AG09309 (cell line): ENCODE measurements at regions not wholly inside any gene's neighbourhood (a gene's known extent, or its start where the extent isn't known, plus 50 kb on each side); places are given as distances from the start of the nearest gene placed in this dataset.

Experiments
- DNase-seq: peaks from one replicate; pipeline ENCODE4 v3.0.0-alpha.2; 2010; ENCODE audit warnings: low read depth
- H3K4me3 ChIP-seq: 2 replicates; pipeline ENCODE4 v1.5.1; 2011; ENCODE audit warnings: mild to moderate bottlenecking, low read depth, low read length, moderate library complexity; ENCODE audit not compliant: control insufficient read depth
- TF ChIP-seq, protein P1 (sequence below): IDR thresholded peaks from 2 replicates; pipeline ENCODE4 v1.5.1; 2011; ENCODE audit warnings: mild to moderate bottlenecking, low read depth, low read length, inconsistent platforms; ENCODE audit not compliant: insufficient read depth, control insufficient read depth; ENCODE audit errors: missing control alignments

DNA sequence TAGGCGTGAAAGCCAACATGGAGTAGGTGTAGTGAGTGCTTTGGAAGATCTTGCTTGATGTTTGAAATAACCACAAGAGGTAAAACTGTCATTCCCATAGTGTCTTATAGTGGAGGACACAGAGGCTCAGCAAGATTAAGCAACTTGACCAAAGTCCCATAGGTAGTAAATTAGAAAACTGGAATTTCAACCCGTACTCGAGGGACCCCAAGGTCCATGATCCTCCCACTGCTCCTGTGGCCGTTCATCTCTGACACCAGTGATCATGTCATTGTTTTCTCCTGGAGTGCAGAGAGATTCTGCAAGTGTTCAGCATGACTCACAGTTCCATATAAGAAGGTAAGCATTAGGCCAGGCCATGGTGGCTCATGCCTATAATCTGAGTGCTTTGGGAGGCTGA, 126.9 kb downstream of the FGF9 start:
- no peak overlapping the region for H3K4me3 ChIP-seq
- no peak for DNase-seq
- TF ChIP-seq, protein P1, sequence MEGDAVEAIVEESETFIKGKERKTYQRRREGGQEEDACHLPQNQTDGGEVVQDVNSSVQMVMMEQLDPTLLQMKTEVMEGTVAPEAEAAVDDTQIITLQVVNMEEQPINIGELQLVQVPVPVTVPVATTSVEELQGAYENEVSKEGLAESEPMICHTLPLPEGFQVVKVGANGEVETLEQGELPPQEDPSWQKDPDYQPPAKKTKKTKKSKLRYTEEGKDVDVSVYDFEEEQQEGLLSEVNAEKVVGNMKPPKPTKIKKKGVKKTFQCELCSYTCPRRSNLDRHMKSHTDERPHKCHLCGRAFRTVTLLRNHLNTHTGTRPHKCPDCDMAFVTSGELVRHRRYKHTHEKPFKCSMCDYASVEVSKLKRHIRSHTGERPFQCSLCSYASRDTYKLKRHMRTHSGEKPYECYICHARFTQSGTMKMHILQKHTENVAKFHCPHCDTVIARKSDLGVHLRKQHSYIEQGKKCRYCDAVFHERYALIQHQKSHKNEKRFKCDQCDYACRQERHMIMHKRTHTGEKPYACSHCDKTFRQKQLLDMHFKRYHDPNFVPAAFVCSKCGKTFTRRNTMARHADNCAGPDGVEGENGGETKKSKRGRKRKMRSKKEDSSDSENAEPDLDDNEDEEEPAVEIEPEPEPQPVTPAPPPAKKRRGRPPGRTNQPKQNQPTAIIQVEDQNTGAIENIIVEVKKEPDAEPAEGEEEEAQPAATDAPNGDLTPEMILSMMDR = no peak

DNA sequence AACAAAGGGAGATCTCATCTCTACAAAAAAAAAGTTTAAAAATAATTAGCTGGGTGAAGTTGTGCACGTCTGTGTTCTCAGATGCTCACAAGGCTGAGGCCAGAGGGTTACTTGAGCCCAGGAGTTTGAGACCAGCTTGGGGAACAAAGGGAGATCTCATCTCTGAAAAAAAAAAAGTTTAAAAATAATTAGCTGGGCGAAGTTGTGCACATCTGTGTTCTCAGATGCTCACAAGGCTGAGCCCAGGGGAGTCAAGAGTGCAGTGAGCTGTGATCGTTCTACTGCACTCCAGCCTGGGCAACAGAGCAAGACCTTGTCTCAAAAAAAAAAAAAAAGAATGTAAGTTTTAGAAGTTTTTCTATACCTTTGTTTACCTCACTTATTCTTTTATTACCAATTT, 127.3 kb downstream of the FGF9 start:
- TF ChIP-seq, protein P1 = no peak
- no peak overlapping the region for H3K4me3 ChIP-seq
- DNase-seq = no peak

DNA sequence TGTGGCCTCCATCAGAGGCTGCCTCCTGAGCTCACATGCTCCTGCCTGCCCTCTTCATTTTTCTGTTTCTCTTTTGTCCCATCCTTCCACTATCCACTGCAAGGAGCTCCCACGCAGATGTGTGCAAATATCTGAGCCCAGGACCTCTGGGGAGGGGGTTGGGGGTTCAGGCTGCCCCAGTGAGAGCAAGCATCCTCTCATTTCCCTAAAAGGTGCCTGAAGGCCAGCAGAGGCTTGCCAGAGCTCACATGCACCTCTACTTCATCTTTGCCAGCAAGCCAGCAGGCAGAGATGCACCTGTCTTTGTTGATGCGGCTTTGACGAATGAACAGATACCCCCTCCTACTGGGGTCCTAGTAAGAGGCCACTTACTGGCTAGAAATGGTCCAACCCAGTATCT, 128.8 kb downstream of the FGF9 start:
- TF ChIP-seq, protein P1 = no peak
- no peak for DNase-seq
- no peak overlapping the region for H3K4me3 ChIP-seq

DNA sequence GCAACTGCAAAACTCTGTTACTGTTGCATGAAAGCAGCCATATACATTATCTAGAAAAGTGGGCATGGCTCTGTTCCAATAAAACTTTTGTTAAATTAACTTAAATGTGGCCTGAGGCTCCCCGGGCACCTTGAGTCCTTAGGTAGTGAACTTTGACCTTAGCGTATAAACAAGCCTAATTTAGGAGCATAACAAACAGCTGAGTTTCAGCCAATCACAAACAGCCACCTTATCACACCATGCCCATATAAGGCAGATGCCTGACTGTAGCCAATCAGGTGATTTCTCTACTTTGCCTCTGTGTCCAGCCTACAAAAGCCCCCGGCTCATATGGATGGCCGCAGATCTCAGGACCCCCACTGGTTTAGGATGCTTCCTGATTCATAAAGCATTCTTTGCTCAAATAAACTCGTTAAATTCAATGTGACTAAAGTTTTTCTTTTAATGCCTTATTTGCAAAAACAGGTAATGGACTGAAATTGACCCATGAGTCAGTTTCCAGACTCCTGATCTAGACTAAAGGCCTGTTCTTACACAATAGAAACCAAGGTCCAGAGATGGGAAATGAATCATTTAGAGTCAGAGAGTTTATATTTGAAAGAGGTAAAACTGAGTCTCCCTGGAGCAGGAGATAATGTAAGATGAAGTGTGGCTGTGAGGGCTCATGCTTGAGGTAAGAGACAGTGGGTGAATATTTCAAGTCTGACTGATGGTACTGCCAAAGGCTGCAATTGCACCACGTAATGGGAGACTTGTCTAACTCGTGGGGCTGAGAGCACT, 130.2 kb downstream of the FGF9 start:
- DNase-seq = no peak
- TF ChIP-seq, protein P1 = no peak
- H3K4me3 ChIP-seq = no peak overlapping the region

DNA sequence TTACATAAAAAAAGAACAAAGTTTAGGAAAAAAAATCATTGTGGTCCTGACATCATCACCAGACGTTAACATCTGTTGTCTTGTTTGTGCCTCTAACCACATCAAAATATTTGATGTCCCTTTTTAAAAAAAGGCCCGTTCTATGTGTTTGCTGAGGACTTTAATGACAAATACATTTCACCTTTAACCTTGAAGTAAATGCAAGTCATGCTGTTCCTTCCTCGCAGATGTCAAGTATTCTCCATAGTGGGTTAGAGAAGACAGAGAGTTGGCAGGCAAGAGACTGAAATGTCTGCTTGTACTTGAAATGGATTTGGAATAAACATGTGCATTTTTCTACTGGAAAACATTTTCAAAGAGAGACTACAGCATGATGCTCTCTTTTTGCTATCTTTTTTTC, 134.9 kb downstream of the FGF9 start:
- H3K4me3 ChIP-seq = no peak overlapping the region
- TF ChIP-seq, protein P1 = no peak
- DNase-seq = no peak

DNA sequence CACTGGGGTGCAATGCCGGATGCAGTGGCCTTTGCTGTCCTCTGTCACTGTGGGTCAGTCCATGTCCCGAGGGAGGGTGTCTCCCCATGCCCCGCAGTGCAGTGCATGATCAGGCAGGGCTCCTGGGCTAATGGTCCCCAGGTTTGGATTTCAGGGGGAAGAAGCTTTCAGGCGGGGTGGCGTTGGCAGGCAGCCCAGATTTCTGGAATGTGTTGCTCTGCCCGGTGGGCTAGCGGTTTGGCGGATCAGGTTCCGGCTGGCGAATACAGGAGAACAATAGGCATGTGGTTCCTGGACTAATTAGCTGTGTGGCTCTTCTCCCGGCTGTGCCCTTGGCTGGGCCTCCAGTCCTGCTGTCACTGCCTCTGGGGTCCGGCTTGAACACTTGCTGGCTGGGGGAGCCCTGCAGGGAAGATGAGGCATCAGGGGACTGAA, 141.3 kb downstream of the FGF9 start:
- DNase-seq = no peak
- TF ChIP-seq, protein P1 = no peak
- H3K4me3 ChIP-seq = no peak overlapping the region

DNA sequence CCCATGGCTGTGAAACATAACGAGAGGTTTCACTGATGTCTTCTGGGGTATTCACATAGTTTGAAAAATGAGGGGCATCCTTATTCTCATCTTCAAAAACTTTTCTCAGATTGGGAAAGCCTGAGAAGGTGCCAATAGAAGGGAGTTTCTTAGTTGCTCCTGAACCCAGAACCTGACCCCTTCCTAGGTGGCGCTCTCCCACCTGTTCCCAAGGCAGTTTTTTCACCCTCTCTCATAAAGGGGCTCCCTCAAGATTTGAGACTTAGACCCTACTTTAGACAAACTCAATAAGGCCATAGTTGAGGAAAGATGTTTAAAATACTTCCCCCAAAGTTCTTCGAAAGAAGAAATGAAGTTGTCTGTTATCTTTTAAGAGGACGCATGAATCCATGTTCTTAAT, 142.2 kb downstream of the FGF9 start:
- no peak for DNase-seq
- no peak overlapping the region for H3K4me3 ChIP-seq
- TF ChIP-seq, protein P1 = no peak
